Neural cell (in vitro differentiated cells): ENCODE measurements at regions not wholly inside any gene's neighbourhood (a gene's known extent, or its start where the extent isn't known, plus 50 kb on each side); places are given as distances from the start of the nearest gene placed in this dataset.

Experiments used
- CTCF ChIP-seq: fragments of 450-650 bp; IDR thresholded peaks from 2 replicates; pipeline ENCODE4 v1.5.1; 2014; ENCODE audit warnings: antibody characterized with exemption, mild to moderate bottlenecking, moderate library complexity; ENCODE audit not compliant: poor library complexity, severe bottlenecking
- EZH2 ChIP-seq: fragments of 200-600, 300-800 bp; shearing (Covaris generic), sonication (generic); IDR thresholded peaks from 2 replicates; pipeline ENCODE4 v1.6.1; 2014; ENCODE audit warnings: antibody characterized with exemption, low read length, borderline replicate concordance, mild to moderate bottlenecking; ENCODE audit not compliant: insufficient read depth, poor library complexity, severe bottlenecking
- POLR2AphosphoS5 ChIP-seq: IDR thresholded peaks from 2 replicates; pipeline ENCODE4 v1.6.1; 2012
- SMC3 ChIP-seq: fragments of 450-650 bp; conservative IDR thresholded peaks from 2 replicates; pipeline ENCODE4 v1.6.1; 2014; ENCODE audit warnings: antibody characterized with exemption, mild to moderate bottlenecking, moderate library complexity; ENCODE audit not compliant: poor library complexity

GRCh38 chr3:68211637-68212036, 557.2 kb upstream of the SUCLG2 start:
- no peak for TF ChIP-seq SMC3
- TF ChIP-seq CTCF, result no peak
- TF ChIP-seq EZH2, result no peak
- TF ChIP-seq POLR2AphosphoS5, result no peak
